H9 (cell line): ENCODE measurements at regions not wholly inside any gene's neighbourhood (a gene's known extent, or its start where the extent isn't known, plus 50 kb on each side); places are given as distances from the start of the nearest gene placed in this dataset.

Experiments
- DNase-seq: peaks from one replicate; pipeline ENCODE4 v3.0.0-alpha.2; 2017
- H2AFZ ChIP-seq: one replicate; pipeline ENCODE4 v1.6.1; 2013; ENCODE audit warnings: mild to moderate bottlenecking, low read length, control low read depth, moderate library complexity
- H2AK5ac ChIP-seq: 2 replicates; pipeline ENCODE4 v1.6.1; 2013; ENCODE audit warnings: low read length, control low read depth, mixed read lengths; ENCODE audit not compliant: insufficient read length
- H2BK120ac ChIP-seq: one replicate; pipeline ENCODE4 v1.6.1; 2013; ENCODE audit warnings: low read depth, mild to moderate bottlenecking, low read length, control low read depth, inconsistent platforms; ENCODE audit not compliant: poor library complexity, severe bottlenecking
- H2BK12ac ChIP-seq: 2 replicates; pipeline ENCODE4 v1.6.1; 2013; ENCODE audit warnings: low read length, control low read depth, mixed read lengths, low read depth; ENCODE audit not compliant: insufficient read length
- H2BK15ac ChIP-seq: 2 replicates; pipeline ENCODE4 v1.6.1; 2013; ENCODE audit warnings: low read depth, low read length, control low read depth
- H2BK20ac ChIP-seq: one replicate; pipeline ENCODE4 v1.6.1; 2013; ENCODE audit warnings: low read depth, mild to moderate bottlenecking, low read length, control low read depth, inconsistent platforms; ENCODE audit not compliant: poor library complexity, severe bottlenecking
- H2BK5ac ChIP-seq: 2 replicates; pipeline ENCODE4 v1.6.1; 2013; ENCODE audit warnings: low read length, control low read depth, mixed read lengths; ENCODE audit not compliant: insufficient read length
- H3K14ac ChIP-seq: 2 replicates; pipeline ENCODE4 v1.6.1; 2013; ENCODE audit warnings: low read length, control low read depth; ENCODE audit not compliant: insufficient read depth
- H3K18ac ChIP-seq: 2 replicates; pipeline ENCODE4 v1.6.1; 2013; ENCODE audit warnings: low read depth, mild to moderate bottlenecking, mixed read lengths, low read length, control low read depth; ENCODE audit not compliant: insufficient read length
- H3K23ac ChIP-seq: 2 replicates; pipeline ENCODE4 v1.6.1; 2013; ENCODE audit warnings: low read length, control low read depth, mixed read lengths, low read depth; ENCODE audit not compliant: insufficient read length
- H3K23me2 ChIP-seq: 2 replicates; pipeline ENCODE4 v1.6.1; 2013; ENCODE audit warnings: low read depth, mild to moderate bottlenecking, mixed read lengths, low read length, control low read depth; ENCODE audit not compliant: insufficient read length, poor library complexity, severe bottlenecking
- H3K27ac ChIP-seq: 2 replicates; pipeline ENCODE4 v1.5.1; 2013; ENCODE audit warnings: low read length, control low read depth, mixed read lengths, low read depth; ENCODE audit not compliant: insufficient read length
- H3K27me3 ChIP-seq: 2 replicates; pipeline ENCODE4 v1.6.1; 2013; ENCODE audit warnings: low read length, control low read depth, inconsistent platforms; ENCODE audit not compliant: insufficient read depth
- H3K4ac ChIP-seq: 2 replicates; pipeline ENCODE4 v1.6.1; 2013; ENCODE audit warnings: low read depth, mild to moderate bottlenecking, control low read depth, inconsistent platforms, low read length, moderate library complexity
- H3K4me1 ChIP-seq: 2 replicates; pipeline ENCODE4 v1.6.1; 2013; ENCODE audit warnings: low read length, control low read depth, inconsistent platforms; ENCODE audit not compliant: insufficient read depth
- H3K4me2 ChIP-seq: 2 replicates; pipeline ENCODE4 v1.6.1; 2013; ENCODE audit warnings: low read length, control low read depth, mixed read lengths; ENCODE audit not compliant: insufficient read length, insufficient read depth
- H3K56ac ChIP-seq: 2 replicates; pipeline ENCODE4 v1.6.1; 2013; ENCODE audit warnings: low read depth, mild to moderate bottlenecking, mixed read lengths, low read length, control low read depth; ENCODE audit not compliant: insufficient read length
- H3K79me1 ChIP-seq: 2 replicates; pipeline ENCODE4 v1.6.1; 2013; ENCODE audit warnings: low read depth, mild to moderate bottlenecking, moderate library complexity, low read length, control low read depth, inconsistent platforms; ENCODE audit not compliant: insufficient read depth, poor library complexity, severe bottlenecking
- H3K79me2 ChIP-seq: 2 replicates; pipeline ENCODE4 v1.6.1; 2013; ENCODE audit warnings: low read length, control low read depth, inconsistent platforms; ENCODE audit not compliant: insufficient read depth
- H3K9ac ChIP-seq: 2 replicates; pipeline ENCODE4 v1.6.1; 2013; ENCODE audit warnings: low read length, control low read depth, mixed read lengths; ENCODE audit not compliant: insufficient read length; ENCODE audit errors: extremely low read depth
- H3K9me3 ChIP-seq: one replicate; pipeline ENCODE4 v1.6.1; 2013; ENCODE audit warnings: low read depth, low read length, inconsistent platforms; ENCODE audit not compliant: control insufficient read depth
- H3T11ph ChIP-seq: one replicate; pipeline ENCODE4 v1.6.1; 2013; ENCODE audit warnings: mild to moderate bottlenecking, low read length, control low read depth, inconsistent platforms
- H4K20me1 ChIP-seq: one replicate; pipeline ENCODE4 v1.6.1; 2013; ENCODE audit not compliant: control insufficient read depth, insufficient read length, insufficient read depth
- H4K5ac ChIP-seq: 2 replicates; pipeline ENCODE4 v1.6.1; 2013; ENCODE audit warnings: low read depth, mild to moderate bottlenecking, mixed read lengths, low read length, control low read depth; ENCODE audit not compliant: insufficient read length
- H4K8ac ChIP-seq: replicated peaks from 2 replicates; pipeline ENCODE4 v1.6.1; 2013; ENCODE audit warnings: low read length, control low read depth, mixed read lengths, low read depth; ENCODE audit not compliant: insufficient read length
- H4K91ac ChIP-seq: 2 replicates; pipeline ENCODE4 v1.6.1; 2013; ENCODE audit warnings: low read depth, mild to moderate bottlenecking, moderate library complexity, mixed read lengths, low read length, control low read depth; ENCODE audit not compliant: insufficient read length
- H3K27ac Mint-ChIP-seq, 3 experiments: 2 replicates in 2 of 3; 3 replicates in 1 of 3; pipeline ENCODE4 v1.8.0; 2020 to 2021; ENCODE audit warnings: mixed read lengths in 3 of 3, mild to moderate bottlenecking in 1 of 3, moderate library complexity in 1 of 3
- H3K27me3 Mint-ChIP-seq: 2 replicates; pipeline ENCODE4 v1.8.0; 2021; ENCODE audit warnings: low read depth, mild to moderate bottlenecking, moderate library complexity, mixed read lengths
- H3K36me3 Mint-ChIP-seq, 3 experiments: 2 replicates in 2 of 3; 3 replicates in 1 of 3; pipeline ENCODE4 v1.8.0; 2020 to 2021; ENCODE audit warnings: low read depth in 3 of 3, mixed read lengths in 3 of 3; ENCODE audit not compliant: insufficient read depth in 1 of 3
- H3K4me1 Mint-ChIP-seq, 2 experiments: 2 replicates each; pipeline ENCODE4 v1.8.0; 2020; ENCODE audit warnings: mixed read lengths in 2 of 2
- H3K4me3 Mint-ChIP-seq, 2 experiments: 2 replicates in 1 of 2; 3 replicates in 1 of 2; pipeline ENCODE4 v1.8.0; 2020 to 2021; ENCODE audit warnings: mild to moderate bottlenecking in 2 of 2, mixed read lengths in 2 of 2, moderate library complexity in 1 of 2
- H3K9me3 Mint-ChIP-seq, 2 experiments: 2 replicates in 1 of 2; 3 replicates in 1 of 2; pipeline ENCODE4 v1.8.0; 2020; ENCODE audit warnings: mild to moderate bottlenecking in 2 of 2, mixed read lengths in 2 of 2, moderate library complexity in 1 of 2
- WGBS: extraction: QIAGEN DNeasy Blood & Tissue Kit; methylation state at CpG from one replicate; pipeline ENCODE4 v1.1.7; 2013; ENCODE audit warnings: missing lambda C conversion rate, low lambda C conversion rate, mixed read lengths; ENCODE audit not compliant: insufficient read length; ENCODE audit errors: extremely low coverage; 5-methylcytosine and 5-hydroxymethylcytosine counted together
- TF ChIP-seq, protein P1 (sequence below): fragments of 200-600 bp; sonication (generic); conservative IDR thresholded peaks from 3 replicates; pipeline ENCODE4 v1.8.0; 2021; ENCODE audit warnings: antibody characterized with exemption, mild to moderate bottlenecking

DNA sequence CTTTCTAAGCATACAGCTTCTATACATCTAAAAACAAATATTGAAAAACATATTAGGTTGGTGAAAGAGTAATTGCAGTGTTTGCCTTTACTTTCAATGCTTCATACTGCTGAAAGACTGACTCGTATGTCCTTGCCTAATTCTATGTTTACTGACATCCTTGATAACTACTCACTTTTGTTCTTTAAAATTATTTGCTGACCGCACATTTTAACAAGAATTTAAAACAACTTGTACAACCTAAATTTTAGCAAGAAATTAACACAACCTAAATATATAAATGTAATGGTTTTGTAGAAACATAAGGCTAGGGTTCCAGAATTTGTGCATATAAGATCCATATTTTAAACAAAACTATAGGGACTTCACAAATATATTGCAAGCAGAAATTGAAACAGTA lies 640.2 kb upstream of the MMS22L start:
- no peak overlapping the region for H3K27ac Mint-ChIP-seq
- Histone ChIP-seq H4K5ac (no peak overlapping the region), H3K27me3 (no peaks in the 10 kb centered on the region), H3K23ac (no peak overlapping the region), H3K14ac (no peak overlapping the region), H3K27ac (no peak overlapping the region), H3K79me2 (no peaks in the 10 kb centered on the region), H4K20me1 (no peaks in the 10 kb centered on the region), H3K18ac (no peak overlapping the region), H2BK20ac (no peak overlapping the region), H3K56ac (no peak overlapping the region), H3K9me3 (no peaks in the 10 kb centered on the region), H3K23me2 (no peaks in the 10 kb centered on the region), H2BK15ac (no peak overlapping the region), H3T11ph (no peak overlapping the region), H3K4ac (no peak overlapping the region), H4K8ac (no peak overlapping the region), H4K91ac (no peak overlapping the region), H3K79me1 (no peaks in the 10 kb centered on the region), H3K4me1 (0 out of 2 replicates have a peak, but pooled peaks cover 2% of the 10 kb centered on the region), H2BK120ac (no peak overlapping the region), H3K4me2 (no peak overlapping the region), H2BK12ac (no peak overlapping the region), H2AFZ (no peak overlapping the region), H2BK5ac (no peak overlapping the region), H3K9ac (no peak overlapping the region), H2AK5ac (no peak overlapping the region)
- H3K27me3 Mint-ChIP-seq, result no peaks in the 10 kb centered on the region
- no CpG with 5 or more reads among the region's 2 CpGs for WGBS
- DNase-seq, result no peak
- H3K4me1 Mint-ChIP-seq, result peaks cover 13 to 17% of the 10 kb centered on the region in 2 experiments
- TF ChIP-seq, protein P1, sequence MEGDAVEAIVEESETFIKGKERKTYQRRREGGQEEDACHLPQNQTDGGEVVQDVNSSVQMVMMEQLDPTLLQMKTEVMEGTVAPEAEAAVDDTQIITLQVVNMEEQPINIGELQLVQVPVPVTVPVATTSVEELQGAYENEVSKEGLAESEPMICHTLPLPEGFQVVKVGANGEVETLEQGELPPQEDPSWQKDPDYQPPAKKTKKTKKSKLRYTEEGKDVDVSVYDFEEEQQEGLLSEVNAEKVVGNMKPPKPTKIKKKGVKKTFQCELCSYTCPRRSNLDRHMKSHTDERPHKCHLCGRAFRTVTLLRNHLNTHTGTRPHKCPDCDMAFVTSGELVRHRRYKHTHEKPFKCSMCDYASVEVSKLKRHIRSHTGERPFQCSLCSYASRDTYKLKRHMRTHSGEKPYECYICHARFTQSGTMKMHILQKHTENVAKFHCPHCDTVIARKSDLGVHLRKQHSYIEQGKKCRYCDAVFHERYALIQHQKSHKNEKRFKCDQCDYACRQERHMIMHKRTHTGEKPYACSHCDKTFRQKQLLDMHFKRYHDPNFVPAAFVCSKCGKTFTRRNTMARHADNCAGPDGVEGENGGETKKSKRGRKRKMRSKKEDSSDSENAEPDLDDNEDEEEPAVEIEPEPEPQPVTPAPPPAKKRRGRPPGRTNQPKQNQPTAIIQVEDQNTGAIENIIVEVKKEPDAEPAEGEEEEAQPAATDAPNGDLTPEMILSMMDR, result no peak
- H3K9me3 Mint-ChIP-seq, result no peaks in the 10 kb centered on the region
- H3K36me3 Mint-ChIP-seq, result no peaks in the 10 kb centered on the region
- H3K4me3 Mint-ChIP-seq, result no peak overlapping the region
